GM21825 (cell line): ENCODE measurements at regions not wholly inside any gene's neighbourhood (a gene's known extent, or its start where the extent isn't known, plus 50 kb on each side); places are given as distances from the start of the nearest gene placed in this dataset.
"Not testable (repeated sequence)": the region's sequence is repeated elsewhere in the genome, so short reads cannot be mapped to it uniquely, and the experiment has no call there.

Experiments used
- ATAC-seq: cut with Tn5 transposase; IDR thresholded peaks from one replicate; pipeline ENCODE4 v1.9.1; 2021; ENCODE audit warnings: mild to moderate bottlenecking, moderate library complexity; ENCODE audit not compliant: unreplicated experiment

DNA sequence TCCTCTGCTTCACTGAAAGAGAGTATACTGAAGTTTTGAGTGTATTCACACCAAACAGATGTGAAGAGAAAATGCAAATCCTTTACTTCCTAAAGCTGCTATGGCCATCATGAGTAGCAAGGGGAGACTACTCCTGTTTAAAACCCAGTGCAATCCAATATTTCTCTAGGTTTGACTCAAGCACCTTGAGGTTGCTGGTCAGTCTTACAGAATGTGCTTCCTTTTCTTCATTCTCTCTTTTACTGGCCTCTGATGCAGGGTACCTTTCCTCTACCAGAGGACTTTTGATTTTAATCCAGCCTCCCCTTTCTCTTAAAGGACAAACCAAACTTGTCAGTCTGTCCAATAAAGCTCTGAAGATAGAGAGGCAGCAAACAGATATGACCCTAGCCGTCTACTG, 98.1 kb upstream of the TLE4 start:
- no peak for ATAC-seq

- no peak for ATAC-seq
Observed at GRCh38 chr9:79477241-79477840, 94.4 kb upstream of the TLE4 start.

GRCh38 chr9:79477955-79478771, 93.6 kb upstream of the TLE4 start:
- ATAC-seq = no peak

- no peak for ATAC-seq
Observed at GRCh38 chr9:79480639-79481038, 91.1 kb upstream of the TLE4 start.

DNA sequence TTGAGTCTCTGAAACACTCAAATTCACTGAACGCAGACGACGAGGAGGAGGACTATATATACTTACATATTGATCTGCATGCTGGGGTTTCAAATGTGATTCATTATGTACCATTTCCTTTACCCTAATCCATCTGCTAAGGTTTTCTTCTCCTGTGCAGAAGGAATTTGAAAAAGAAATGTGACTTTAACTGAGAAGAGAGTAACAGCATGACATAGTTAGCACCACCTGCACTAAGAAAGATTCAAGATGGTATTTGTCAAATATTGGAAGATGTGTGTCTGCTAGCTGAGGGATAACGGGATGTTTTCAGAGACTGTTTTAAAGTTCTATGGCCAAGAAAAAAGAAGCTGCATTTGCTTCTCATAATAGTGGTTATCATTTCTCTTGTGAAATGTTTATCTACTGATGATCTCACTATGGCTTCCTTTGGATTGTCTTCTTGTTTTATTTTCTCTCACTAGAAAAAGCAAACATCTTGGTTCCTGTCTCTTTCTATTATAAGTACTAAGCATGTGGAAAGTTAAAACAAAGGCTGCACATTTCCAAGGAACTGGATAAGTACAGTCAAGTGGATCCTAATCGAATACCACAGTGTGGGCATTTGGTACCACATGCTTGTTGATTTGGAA, 89.8 kb upstream of the TLE4 start:
- no peak for ATAC-seq

GRCh38 chr9:79485258-79485657, 86.5 kb upstream of the TLE4 start:
- no peak for ATAC-seq

DNA sequence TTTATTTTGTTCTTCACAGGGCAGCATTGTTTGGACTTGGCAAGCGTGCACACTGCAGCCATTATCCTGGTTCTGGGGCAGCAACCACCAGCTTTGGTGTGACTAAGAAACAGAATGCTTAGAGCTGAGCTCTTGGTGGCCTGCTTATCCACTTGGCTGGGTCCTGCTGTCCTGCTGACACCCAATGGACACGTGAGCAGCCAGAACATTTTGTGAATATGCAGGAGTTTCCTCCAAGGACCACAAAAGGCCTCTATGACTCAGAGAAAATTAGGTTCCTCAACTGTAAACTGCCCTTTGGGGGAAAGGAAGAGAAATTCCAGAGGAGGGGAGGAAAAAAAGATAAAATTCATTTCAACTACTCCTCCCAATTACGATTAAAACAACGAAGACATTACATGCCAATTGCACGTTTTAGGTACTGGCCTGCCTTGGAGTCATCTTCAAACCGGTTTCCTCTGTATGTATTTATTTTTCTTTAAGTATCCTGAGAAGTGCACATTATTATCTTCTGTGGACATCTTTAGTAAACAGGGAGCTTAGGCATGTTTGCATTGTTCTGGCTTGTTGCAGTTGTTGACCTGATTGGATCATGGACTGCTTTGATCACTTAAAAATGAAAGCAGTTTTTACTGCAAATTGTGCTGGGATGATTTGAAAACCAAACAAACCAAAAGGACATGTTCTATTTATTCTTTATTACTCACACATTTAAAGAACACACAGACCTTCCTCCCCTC, 82.3 kb upstream of the TLE4 start:
- no peak for ATAC-seq

DNA sequence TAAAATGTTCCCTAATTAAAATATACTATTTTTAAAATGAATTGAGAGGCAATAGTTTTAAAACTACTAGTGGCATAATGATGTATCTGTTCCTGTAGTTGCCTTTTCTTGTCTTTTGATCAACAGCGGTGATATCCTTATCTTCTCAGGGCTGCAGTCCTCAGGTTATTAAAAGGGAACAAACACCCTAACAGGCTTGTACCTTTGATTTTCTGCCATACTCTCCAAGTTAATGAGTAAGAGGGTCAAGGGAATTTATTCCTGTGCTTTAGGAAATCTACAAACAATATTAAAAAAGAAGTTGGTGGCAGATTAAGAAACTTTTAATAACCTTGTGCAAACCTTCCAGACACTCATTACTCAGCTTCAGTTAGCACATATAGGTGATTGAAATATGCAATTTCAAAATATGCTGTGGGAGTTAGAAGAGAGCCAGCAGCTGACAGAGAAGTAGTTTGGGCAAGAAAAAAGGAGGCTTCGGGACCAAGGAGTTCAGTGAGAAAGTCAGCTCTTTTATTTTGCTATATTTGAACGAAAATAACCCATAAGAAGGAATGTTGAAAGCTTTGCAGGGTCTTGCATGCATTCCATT, 81.0 kb upstream of the TLE4 start:
- ATAC-seq = no peak

- no peak for ATAC-seq
Observed at GRCh38 chr9:79492092-79493009, 79.4 kb upstream of the TLE4 start.

- not testable (repeated sequence) for ATAC-seq
Observed at GRCh38 chr9:79500196-79500864, 71.4 kb upstream of the TLE4 start.

GRCh38 chr9:79501546-79501945, 70.2 kb upstream of the TLE4 start:
- ATAC-seq = no peak

DNA sequence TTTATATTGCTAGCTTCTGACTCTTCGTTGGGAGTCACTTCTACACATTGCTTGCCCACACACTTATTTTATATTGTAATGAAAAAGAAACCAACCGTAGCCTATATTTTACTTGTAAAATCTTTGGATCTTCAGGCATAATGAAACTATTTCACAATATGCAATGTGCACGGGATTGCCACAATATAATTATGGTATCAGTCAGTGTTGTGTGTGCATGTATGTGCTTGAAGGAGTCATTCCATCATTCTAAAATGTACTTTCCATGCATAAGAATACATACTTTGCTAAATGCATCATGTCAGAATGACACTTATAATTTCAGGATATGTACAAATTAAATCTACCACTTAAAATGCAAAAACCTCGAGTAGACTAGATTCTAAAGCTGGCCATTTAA, 64.0 kb upstream of the TLE4 start:
- ATAC-seq = no peak

- ATAC-seq = no peak
Observed at GRCh38 chr9:79512251-79512650, 59.5 kb upstream of the TLE4 start.
